CD14-positive monocyte (primary cell): ENCODE measurements at regions not wholly inside any gene's neighbourhood (a gene's known extent, or its start where the extent isn't known, plus 50 kb on each side); places are given as distances from the start of the nearest gene placed in this dataset.

Experiments used
- DNase-seq, 3 donors: peaks; one replicate each; pipeline ENCODE4 v3.0.0-alpha.2; 2011 to 2022
- H2AFZ ChIP-seq: 2 replicates; pipeline ENCODE4 v1.6.0; 2012; ENCODE audit warnings: mild to moderate bottlenecking, low read depth, low read length, inconsistent platforms; ENCODE audit not compliant: insufficient read depth, poor library complexity, severe bottlenecking
- H3K27ac ChIP-seq, 2 donors: 1 replicate in 1 of 2; 2 replicates in 1 of 2; pipeline ENCODE4 v1.5.1; 2012 to 2013; ENCODE audit warnings: low read length in 2 of 2, control low read depth in 1 of 2, inconsistent platforms in 1 of 2, low read depth in 1 of 2, mild to moderate bottlenecking in 1 of 2
- H3K27me3 ChIP-seq, 2 donors: one replicate each; pipeline versions ENCODE4 v1.6.0 to v1.6.1; 2011 to 2013; ENCODE audit warnings: low read length in 2 of 2; ENCODE audit not compliant: control insufficient read depth in 2 of 2, insufficient read depth in 2 of 2
- H3K36me3 ChIP-seq, 2 donors: replicated peaks in 1 of 2; 1 replicate in 1 of 2; 2 replicates in 1 of 2; pipeline versions ENCODE4 v1.5.1 to v1.6.1; 2012 to 2013; ENCODE audit warnings: low read length in 2 of 2, control low read depth in 1 of 2, inconsistent platforms in 1 of 2, mild to moderate bottlenecking in 1 of 2; ENCODE audit not compliant: insufficient read depth in 2 of 2, control insufficient read depth in 1 of 2
- H3K4me1 ChIP-seq, 2 donors: 1 replicate in 1 of 2; 2 replicates in 1 of 2; pipeline versions ENCODE4 v1.5.1 to v1.6.1; 2012 to 2013; ENCODE audit warnings: low read length in 2 of 2, control low read depth in 1 of 2, inconsistent platforms in 1 of 2, mild to moderate bottlenecking in 1 of 2, moderate library complexity in 1 of 2; ENCODE audit not compliant: insufficient read depth in 2 of 2, control insufficient read depth in 1 of 2
- H3K4me2 ChIP-seq: replicated peaks from 2 replicates; pipeline ENCODE3; 2012; ENCODE audit warnings: low read length, moderate library complexity, mild to moderate bottlenecking; ENCODE audit not compliant: poor library complexity, severe bottlenecking; ENCODE audit errors: extremely low read depth
- H3K4me3 ChIP-seq, 3 experiments: fragments of 200-600 bp in 1 of 3; sonication (generic) in 1 of 3; replicated peaks in 1 of 3; 1 replicate in 2 of 3; 2 replicates in 1 of 3; pipeline ENCODE4 v1.5.1; 2011 to 2013; ENCODE audit warnings: low read length in 3 of 3, mild to moderate bottlenecking in 3 of 3, control low read depth in 2 of 3, low read depth in 2 of 3, inconsistent platforms in 1 of 3, moderate library complexity in 1 of 3
- H3K79me2 ChIP-seq: 2 replicates; pipeline ENCODE4 v1.6.0; 2012; ENCODE audit warnings: mild to moderate bottlenecking, control low read depth, inconsistent platforms, low read length, moderate library complexity; ENCODE audit not compliant: insufficient read depth
- H3K9ac ChIP-seq: 2 replicates; pipeline ENCODE4 v1.6.0; 2017; ENCODE audit warnings: low read length, mild to moderate bottlenecking; ENCODE audit not compliant: insufficient read depth, poor library complexity, severe bottlenecking
- H3K9me3 ChIP-seq, 2 donors: replicated peaks in 1 of 2; 1 replicate in 1 of 2; 2 replicates in 1 of 2; pipeline versions ENCODE4 v1.5.1 to v1.6.1; 2012 to 2013; ENCODE audit warnings: low read length in 2 of 2, control low read depth in 1 of 2; ENCODE audit not compliant: control insufficient read depth in 1 of 2, insufficient read depth in 1 of 2
- H4K20me1 ChIP-seq: 2 replicates; pipeline ENCODE4 v1.6.0; 2012; ENCODE audit warnings: mild to moderate bottlenecking, low read length, control low read depth, moderate library complexity; ENCODE audit not compliant: insufficient read depth
- H3K27ac Mint-ChIP-seq, 7 donors: one replicate each; pipeline ENCODE4 v1.8.0; 2020; ENCODE audit warnings: mild to moderate bottlenecking in 7 of 7, mixed read lengths in 7 of 7, moderate library complexity in 6 of 7, inconsistent platforms in 2 of 7
- H3K27me3 Mint-ChIP-seq, 3 donors: one replicate each; pipeline ENCODE4 v1.8.0; 2021 to 2022; ENCODE audit warnings: low read depth in 3 of 3, mild to moderate bottlenecking in 3 of 3, mixed read lengths in 3 of 3, moderate library complexity in 3 of 3, inconsistent platforms in 1 of 3
- H3K36me3 Mint-ChIP-seq, 2 donors: one replicate each; pipeline ENCODE4 v1.8.0; 2020; ENCODE audit warnings: mixed read lengths in 2 of 2, inconsistent platforms in 1 of 2, mild to moderate bottlenecking in 1 of 2
- H3K4me1 Mint-ChIP-seq: one replicate; pipeline ENCODE4 v1.8.0; 2020; ENCODE audit warnings: mild to moderate bottlenecking, mixed read lengths
- H3K4me3 Mint-ChIP-seq, 2 donors: one replicate each; pipeline ENCODE4 v1.8.0; 2020; ENCODE audit warnings: mild to moderate bottlenecking in 2 of 2, mixed read lengths in 2 of 2, moderate library complexity in 1 of 2
- H3K9me3 Mint-ChIP-seq, 7 donors: one replicate each; pipeline ENCODE4 v1.8.0; 2020 to 2022; ENCODE audit warnings: mixed read lengths in 7 of 7, mild to moderate bottlenecking in 6 of 7, moderate library complexity in 6 of 7, inconsistent platforms in 2 of 7
- CTCF ChIP-seq: fragments of 200-600 bp; IDR thresholded peaks from one replicate; pipeline ENCODE4 v1.8.0; 2022; ENCODE audit warnings: antibody characterized with exemption, mild to moderate bottlenecking
- WGBS: methylation state at CpG from one replicate; pipeline ENCODE4 v1.1.5; 2013; ENCODE audit warnings: missing lambda C conversion rate; ENCODE audit not compliant: insufficient coverage; 5-methylcytosine and 5-hydroxymethylcytosine counted together
- intact Hi-C, 2 donors: fragments of 100-400 bp; cut with micrococcal nuclease; formaldehyde crosslinking; loops; one replicate each; pipeline versions ENCODE4 v1.15.0 to v1.15.1; 2023

GRCh38 chr7:156494960-156495359, 145.6 kb upstream of the RNF32 start:
- no peak for DNase-seq
- Histone ChIP-seq H3K4me3 (no peak overlapping the region), H3K9me3 (no peaks in the 10 kb centered on the region), H3K4me1 (no peaks in the 10 kb centered on the region), H3K27ac (no peak overlapping the region), H4K20me1 (no peaks in the 10 kb centered on the region), H3K36me3 (no peaks in the 10 kb centered on the region), H3K4me2 (no peak overlapping the region), H3K27me3 (no peaks in the 10 kb centered on the region), H3K79me2 (no peaks in the 10 kb centered on the region), H3K9ac (no peak overlapping the region), H2AFZ (no peak overlapping the region)
- no peak for TF ChIP-seq CTCF
- WGBS: 86% methylated on average over 4 of the region's 5 CpGs
- no peak overlapping the region for H3K4me3 Mint-ChIP-seq
- no peaks in the 10 kb centered on the region for H3K4me1 Mint-ChIP-seq
- no peaks in the 10 kb centered on the region for H3K36me3 Mint-ChIP-seq
- intact Hi-C loops: no loop called here
- H3K9me3 Mint-ChIP-seq: no peaks in the 10 kb centered on the region
- peaks cover 6 to 10% (median 7%) of the 10 kb centered on the region in 3 donors for H3K27me3 Mint-ChIP-seq
- H3K27ac Mint-ChIP-seq: peak overlapping the region in 1 of 7 donors; percentile 8

DNA sequence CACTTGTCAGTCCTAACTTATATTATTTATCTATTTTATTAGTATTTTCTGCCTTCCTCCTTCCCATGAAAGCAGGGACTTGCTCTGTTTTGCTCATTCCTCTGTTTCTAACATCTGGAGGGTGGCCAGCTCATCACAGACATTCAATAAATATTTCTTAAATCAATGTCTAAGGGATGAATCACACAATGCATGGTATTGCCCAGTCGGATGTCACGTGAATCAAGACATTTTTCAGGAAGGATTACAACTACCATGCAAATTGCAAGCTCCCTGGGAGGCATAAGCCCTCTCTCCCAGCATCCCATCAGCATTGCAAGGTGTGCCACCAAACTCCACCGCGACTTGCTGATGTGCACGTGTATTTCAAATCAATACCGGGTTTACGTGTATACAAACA, 146.6 kb upstream of the RNF32 start:
- H3K27me3 ChIP-seq: no peaks in the 10 kb centered on the region
- no peak overlapping the region for H3K9ac ChIP-seq
- no peak overlapping the region for H3K4me3 Mint-ChIP-seq
- intact Hi-C loops: no loop called here
- H3K4me1 Mint-ChIP-seq: no peaks in the 10 kb centered on the region
- no peak overlapping the region for H2AFZ ChIP-seq
- no peaks in the 10 kb centered on the region for H4K20me1 ChIP-seq
- no peak overlapping the region for H3K4me3 ChIP-seq
- H3K27ac Mint-ChIP-seq: no peak overlapping the region
- WGBS: 93% methylated on average over 7 of the region's 7 CpGs
- no peaks in the 10 kb centered on the region for H3K36me3 ChIP-seq
- no peaks in the 10 kb centered on the region for H3K9me3 ChIP-seq
- H3K27ac ChIP-seq: no peak overlapping the region
- no peak for TF ChIP-seq CTCF
- H3K4me1 ChIP-seq: no peaks in the 10 kb centered on the region
- no peaks in the 10 kb centered on the region for H3K9me3 Mint-ChIP-seq
- no peak for DNase-seq
- no peaks in the 10 kb centered on the region for H3K36me3 Mint-ChIP-seq
- no peak overlapping the region for H3K4me2 ChIP-seq
- no peaks in the 10 kb centered on the region for H3K79me2 ChIP-seq
- peaks cover 6 to 11% (median 7%) of the 10 kb centered on the region in 3 donors for H3K27me3 Mint-ChIP-seq
